HG02798 (cell line): ENCODE measurements at regions not wholly inside any gene's neighbourhood (a gene's known extent, or its start where the extent isn't known, plus 50 kb on each side); places are given as distances from the start of the nearest gene placed in this dataset.
A peak's percentile ranks its signal among the peaks of the same experiment; 100 is the strongest.
"Not testable (repeated sequence)": the region's sequence is repeated elsewhere in the genome, so short reads cannot be mapped to it uniquely, and the experiment has no call there.

Experiments
- ATAC-seq: cut with Tn5 transposase; IDR thresholded peaks from one replicate; pipeline ENCODE4 v1.9.1; 2021; ENCODE audit warnings: mild to moderate bottlenecking; ENCODE audit not compliant: unreplicated experiment, poor library complexity

DNA sequence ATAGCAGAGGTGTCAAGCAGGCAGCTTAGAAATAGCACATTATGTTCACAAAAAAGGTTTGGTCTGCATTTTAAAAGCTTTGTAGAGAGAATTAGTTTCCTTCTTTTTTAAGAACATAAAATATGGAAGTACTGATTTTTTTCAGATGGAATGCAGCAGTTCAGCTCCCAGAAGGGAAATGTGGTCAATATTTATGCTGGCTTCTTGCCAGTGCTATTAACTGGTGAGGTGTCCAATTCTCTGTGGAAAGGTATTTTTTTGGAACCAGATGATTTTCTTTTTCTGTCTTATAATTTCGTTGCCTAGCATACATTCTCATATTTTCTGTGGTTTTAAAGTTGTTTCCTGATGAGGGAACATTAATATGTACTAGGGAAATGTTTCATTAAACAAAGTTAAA, 211.4 kb upstream of the ZNF385D start:
- ATAC-seq: no peak

DNA sequence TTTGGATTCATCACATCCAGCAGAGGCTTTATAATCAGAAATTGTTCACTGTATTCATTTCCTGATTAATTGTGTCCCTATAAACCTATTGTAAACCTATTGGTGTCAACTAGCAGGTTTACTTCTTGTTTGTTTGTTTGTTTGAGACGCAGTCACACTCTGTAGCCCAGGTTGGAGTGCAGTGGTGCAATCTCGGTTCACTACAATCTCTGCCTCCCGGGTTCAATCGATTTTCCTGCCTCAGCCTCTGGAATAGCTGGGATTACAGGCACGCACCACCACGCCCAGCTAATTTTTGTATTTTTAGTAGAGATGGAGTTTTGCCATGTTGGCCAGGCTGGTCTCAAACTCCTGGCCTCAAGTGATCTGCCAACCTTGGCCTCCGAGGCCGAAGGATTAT, 215.4 kb upstream of the ZNF385D start:
- ATAC-seq: not testable (repeated sequence)

DNA sequence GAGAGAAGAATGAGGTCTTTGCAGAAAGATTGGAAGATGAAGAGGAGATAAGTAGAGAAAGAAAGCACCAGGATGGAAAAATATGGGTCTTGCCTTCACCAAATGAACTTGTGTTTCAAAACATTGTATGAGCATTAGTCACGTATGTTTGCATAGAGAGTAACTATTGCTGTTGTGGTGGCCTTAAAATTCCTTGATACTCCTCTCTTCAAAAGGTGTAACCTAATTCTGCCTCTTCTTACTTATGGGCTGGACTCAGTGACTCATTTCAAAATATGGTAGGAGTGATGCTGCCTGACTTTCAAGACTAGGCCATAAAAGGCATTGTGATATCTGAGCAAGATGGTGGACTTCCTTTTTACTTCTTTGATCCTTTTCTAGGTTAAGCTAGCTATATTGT, 228.7 kb upstream of the ZNF385D start:
- no peak for ATAC-seq

DNA sequence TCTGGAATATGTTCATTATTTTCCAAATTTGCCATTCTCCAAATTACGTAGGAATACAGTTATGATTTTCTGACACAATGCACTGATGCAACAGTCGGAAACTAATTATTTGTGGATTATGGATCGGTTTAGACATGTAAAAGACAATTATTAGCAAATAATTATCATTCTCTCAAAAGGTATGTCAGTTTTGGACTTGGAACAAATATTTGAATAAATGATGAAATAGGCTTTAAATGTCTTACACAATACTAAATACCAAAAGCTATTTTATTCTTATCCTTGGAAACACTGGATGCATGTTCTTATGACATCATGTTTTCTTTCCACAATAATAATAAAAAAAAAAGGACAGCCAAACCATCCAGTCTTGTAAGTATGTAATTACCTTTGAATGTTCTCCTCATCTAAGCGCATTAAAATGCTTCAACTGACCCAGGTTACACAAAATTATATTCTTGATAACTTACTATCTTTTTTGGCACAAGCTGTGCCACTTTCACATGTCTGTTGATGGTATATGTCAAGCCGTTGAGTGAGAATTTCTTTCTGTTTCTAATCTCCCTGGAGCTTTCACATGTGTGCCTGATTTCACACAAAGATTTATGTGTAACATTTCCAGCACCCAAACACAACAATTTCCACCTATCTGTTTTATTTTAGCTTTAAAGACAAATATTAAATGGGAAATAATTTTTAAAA, 238.5 kb upstream of the ZNF385D start:
- ATAC-seq: no peak

DNA sequence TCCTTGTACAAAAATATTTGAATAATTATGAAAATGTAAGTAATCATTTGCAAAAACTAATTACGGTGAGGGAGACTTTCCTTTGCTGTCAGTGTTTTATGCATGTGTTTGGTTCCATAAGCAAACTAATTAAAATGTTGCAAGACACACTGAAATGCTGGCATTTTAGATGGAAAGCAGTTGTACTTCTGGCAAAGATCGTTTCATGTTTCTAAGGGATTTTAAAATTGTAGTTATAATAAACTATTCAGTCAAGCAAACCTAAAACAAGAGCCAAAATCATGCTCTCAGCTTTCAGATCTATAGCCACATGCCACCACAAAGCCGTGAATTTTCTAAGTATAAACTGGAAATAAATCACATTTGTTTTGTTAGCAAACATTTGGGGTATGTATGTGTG, 240.1 kb upstream of the ZNF385D start:
- no peak for ATAC-seq

DNA sequence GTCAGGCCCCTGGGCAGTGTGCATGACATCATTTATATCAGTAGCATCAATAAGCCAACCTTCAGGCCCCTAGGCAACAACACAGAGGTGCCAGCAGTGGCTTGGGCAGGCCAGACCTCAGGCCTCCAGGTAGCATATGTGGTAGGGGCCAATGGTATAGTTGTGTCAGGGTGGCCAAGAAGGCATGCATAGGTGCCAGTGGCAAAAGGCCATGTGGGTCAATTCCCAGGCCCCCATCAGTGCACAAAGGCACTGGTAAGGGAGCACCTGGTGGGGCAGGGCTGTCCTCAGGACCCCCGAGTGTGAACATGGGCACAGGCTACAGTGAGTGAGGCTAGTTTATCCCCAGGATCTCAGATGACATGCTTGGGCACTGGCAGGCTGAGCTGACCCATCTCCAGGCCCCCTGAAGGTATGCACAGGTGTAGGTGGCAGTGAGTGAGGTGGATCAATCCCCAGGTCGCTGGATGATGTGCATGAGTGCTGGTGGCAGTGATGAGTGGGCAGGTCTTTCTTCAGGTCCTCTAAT, 244.1 kb upstream of the ZNF385D start:
- no peak for ATAC-seq

DNA sequence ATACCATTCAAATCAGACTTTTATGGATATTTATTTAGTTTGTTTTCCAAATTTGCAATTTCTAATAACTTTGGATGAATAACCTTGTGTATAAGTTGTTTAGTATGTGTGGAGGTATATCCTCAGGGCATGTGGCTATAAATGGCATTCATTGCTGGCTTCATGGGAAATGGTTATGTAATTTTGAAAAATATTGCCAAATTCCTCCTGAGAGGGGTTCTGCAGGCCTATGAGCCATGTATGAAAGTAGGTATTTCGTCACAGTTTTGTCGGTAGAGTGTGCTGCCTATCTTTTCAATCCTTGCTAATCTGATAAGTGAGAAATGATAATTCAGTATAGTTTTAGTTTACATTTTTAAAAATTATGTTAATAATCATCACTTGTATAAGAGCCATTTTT, 256.4 kb upstream of the ZNF385D start:
- no peak for ATAC-seq

DNA sequence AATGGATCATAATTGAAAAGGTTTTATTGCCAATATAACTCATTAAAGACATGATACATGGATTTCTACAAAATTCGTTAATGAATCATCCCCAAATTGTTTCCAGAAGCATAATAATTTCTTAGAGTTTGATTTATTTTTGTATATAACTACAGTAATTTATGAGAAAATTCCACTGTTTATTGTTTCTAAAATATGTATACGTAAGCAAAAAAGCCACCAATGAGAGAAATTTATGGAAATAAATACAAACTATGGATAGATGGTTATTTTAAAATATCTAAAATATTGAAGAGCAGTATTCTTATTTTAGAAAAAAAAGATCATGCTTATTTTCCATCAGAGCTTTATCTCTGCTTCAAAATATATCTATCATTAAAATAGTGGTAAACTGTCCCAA, 260.0 kb upstream of the ZNF385D start:
- no peak for ATAC-seq

DNA sequence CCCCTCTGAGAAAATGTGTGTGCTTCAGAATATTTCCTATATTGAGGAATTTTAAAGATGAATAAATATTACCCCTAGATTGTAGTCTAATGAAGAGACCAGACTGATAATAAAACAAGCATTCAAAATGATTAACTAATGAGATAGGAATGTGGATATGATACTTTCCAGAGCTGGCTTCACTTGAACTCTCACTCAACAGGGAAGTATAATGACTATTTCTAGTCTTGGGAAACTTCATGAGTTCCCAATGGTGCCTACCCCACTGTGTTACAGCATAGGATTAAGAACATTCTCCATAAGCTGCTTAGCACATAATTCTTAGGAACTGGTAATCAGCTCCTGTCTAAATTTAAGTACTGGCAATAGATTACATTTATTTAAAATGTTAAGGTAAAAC, 261.5 kb upstream of the ZNF385D start:
- ATAC-seq: no peak

DNA sequence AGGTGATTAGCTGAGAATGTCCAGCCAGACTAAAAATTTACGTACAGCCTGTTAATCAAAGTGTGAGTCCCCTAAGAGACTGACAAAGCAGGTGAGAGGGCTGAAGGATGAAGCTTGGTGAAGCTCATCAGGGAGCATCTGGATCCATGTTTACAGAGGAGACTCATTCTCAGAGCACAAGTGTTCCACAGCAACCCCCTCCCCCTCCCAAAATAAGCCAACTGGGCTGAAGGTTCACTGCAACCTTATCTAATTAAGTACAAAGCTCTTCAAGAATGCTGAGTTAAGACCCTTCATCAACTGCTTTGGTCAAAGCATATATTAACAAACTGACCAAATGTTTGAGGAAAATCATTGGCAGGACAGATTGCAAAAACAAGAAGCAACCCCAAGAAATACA, 262.6 kb upstream of the ZNF385D start:
- no peak for ATAC-seq

DNA sequence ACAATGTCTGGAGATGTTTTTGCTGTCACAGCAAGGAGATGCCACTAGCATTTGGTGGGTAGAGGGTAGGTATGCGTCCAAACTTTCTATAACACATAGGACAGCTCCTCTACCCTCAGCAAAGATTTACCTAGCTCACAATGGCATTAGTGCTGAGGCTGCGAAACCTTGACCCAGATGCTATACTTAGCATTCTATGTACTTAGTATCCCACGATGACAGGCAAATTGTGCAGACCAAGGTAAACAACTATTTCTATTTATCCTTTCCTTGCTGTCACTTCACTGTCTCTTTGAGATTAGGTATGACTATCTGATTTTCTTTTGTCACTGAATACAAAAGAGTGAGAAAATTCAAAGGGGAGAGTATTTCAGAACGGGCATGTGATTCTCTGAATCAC, 265.2 kb upstream of the ZNF385D start:
- no peak for ATAC-seq

DNA sequence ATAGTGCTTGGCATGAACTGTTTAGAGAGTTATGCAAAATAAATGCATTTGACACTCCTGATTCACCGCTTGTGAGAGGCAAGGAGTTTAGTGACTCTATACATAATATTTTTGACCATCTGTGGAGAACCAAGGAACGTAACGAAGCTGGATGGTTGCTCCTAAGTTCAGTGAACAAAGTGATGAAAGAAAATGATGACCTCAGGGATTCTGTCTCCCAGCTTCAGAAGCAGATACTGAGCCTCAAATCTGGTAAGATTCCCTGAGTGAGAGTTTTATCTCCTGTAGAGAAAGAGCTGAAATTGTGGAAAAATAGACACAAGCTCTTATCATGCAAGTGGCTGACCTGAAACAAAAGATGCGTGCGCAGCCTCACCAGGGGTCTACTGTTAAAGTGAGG, 273.6 kb upstream of the ZNF385D start:
- ATAC-seq: not testable (repeated sequence)

DNA sequence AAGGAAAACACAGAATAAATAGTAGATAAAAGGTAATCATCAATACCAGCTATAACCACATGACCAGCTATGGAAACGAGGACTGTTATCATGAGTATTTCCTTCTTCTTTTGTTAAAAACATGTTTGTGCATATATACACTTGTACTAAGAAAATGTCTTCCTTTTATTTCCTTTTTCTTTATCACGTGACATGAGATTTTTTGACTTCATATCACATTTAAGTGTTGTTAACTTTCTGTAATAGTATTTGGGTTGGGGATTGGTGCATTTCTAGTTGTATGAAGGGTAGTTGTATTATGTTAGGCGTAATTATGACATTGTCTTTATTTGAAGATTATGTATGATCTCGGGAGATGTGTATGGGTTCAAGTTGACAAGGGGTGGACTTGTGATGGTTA, 278.5 kb upstream of the ZNF385D start:
- ATAC-seq: no peak

DNA sequence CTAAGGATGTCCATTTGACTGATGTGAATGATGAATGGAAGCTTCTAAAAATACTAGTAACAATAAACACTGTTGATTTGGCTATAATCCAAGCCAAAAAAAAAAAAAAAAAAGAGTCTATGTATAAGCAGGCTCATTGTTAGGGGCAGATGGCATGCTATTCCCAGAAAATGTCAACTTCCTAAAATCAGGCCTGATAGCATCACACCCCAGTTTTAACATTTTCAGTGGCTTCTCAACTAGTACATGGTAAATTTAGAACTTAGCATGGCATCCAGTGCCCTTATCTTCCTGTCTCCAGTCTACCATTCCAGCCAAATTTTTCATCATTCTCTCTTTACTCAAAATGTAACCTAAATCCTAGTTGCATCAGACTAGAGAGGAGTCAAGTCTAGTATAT, 288.2 kb upstream of the ZNF385D start:
- ATAC-seq: no peak

DNA sequence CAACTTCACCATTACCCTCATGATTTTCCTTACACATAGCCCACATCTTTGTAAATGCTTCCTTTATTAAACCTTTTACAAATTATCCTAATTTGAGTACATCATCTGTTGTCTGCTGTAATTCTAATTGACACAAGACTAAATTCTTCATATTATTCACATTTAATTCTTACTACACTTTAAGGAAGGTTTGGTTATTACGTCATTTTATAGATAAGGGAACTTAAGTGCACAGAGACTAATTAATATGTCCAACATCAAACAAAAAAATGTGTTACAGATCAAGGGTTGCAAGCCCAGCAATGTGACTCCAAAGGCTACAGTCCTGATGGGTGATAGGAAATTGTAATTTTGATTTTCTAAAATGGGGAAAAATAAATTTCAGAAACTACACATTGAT, 289.1 kb upstream of the ZNF385D start:
- no peak for ATAC-seq

DNA sequence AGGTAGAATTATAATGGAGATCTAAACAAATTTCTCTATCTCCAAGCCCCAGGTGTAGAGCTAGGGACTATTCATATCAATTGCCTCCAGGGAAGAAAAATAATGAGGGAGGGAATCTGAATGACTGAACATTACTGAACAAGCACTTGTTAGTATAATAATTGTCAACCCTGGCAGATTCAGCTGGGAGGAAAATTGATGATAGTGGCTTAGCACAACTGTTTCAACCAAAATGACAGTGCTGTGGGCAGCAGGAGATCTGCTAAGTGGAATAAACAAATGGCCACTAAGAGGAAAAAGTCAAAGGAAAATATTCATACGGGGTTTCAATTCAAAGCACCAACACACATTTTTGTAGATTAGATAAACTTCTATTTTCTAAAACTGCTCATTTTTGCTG, 294.9 kb upstream of the ZNF385D start:
- no peak for ATAC-seq

DNA sequence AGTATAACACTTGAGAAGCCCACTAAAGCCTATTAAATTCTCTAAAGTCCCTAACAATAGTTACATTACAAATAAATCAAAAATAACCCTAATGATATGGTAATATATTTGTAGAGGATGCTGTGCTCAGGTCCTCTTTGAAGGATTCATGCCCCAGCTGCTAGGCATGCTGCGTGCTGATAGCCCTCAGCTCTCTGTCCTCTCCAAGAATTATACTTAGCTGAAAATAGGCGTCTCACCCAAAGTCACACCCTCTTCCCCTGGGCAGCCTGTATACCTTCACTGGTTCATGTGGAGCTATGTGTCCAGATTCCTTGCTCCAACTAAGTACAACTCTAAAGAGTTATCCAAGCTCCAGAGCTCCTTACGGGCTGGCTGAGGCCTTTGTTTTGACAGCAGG, 312.5 kb upstream of the ZNF385D start:
- no peak for ATAC-seq

DNA sequence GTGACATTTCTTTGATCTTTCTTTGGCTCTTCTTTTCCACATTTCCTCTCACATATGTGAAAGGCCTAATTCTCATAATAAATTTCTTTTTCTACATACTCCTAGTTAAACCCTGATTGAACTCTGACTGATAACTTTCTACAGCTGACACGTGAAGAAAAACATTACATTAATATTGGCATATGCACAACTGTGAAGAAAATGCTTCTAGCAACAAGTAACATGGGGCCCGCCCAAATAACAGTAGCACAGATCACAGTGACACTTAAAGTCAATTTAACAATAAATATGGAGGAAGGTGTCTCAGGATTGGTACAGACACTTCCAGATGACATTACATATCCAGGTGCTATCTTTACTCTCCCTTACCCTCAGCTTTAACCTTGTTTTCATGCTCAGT, 317.6 kb upstream of the ZNF385D start:
- no peak for ATAC-seq

DNA sequence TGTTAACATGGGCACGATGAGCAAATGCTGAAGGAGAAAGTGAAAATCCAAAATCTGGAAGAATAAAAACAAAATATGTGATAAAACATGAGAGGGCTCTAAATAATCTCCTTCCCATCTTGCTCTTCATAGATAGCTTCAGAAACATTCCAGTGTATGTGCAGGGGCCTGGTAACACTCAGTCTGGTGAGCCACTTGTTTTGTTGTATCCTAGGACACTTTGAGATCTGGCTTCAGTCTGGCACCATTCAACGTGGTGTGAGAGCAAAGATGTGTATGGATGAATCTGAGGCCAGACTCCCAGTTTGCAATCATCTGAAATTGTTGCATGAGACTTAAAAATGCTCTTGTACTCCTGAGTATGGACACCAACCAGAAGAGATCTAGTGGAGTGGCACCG, 337.2 kb upstream of the ZNF385D start:
- ATAC-seq: no peak

DNA sequence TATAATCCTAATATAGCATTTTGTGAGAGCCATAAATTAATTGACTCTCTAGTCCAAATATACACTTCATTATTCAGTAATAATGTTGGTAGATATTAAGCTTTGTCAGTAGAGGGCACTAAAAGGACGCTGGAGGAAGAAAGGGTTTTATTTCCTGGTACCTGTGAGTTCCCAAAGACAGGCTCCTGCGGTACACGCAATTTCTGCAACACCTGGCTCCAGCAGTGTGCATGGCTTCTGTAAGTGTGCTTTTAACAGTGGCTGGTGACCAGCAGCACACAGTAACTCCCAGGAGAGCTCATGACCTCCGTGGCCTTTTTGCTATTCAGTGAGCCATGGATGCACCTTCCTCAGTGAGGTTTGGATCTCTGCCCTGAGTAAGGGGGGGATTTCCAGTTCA, 338.3 kb upstream of the ZNF385D start:
- ATAC-seq: peak; percentile 85

DNA sequence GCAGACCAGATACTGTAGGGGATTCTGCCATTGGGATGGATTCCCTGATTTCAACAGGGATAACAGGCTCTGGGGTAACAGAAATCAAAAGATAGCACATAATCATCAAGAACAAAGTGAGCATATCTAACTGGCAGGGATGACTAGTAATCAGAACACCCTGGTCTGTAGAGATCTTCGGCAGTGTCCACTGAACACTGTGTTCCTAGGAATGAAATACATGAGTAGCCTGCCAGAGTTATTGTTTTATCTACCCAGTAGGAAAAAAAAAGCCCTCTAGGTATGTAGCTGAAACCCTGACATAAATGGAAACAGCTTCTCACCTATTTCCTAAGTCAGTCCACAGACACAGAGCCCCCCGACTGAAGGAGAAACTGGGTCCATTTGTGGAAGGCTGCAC, 340.3 kb upstream of the ZNF385D start:
- ATAC-seq: no peak

DNA sequence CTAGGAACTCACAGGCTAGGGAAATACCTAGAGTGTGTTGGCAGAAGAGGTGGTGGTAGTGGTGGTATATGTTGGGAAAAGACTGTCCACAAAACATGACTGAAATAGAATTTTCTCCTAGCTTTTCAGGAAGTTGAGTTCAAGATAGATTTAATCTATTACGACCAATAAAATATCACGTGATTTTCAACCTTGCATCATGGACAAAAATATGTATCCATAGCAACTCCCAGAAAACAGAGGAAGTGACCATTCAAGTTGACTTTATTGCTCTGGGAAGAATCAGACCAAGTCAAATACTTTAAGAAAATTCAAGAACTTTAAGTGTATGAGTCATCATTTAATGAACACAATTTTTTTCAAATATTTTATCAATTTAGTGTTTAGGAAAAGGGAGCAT, 347.0 kb upstream of the ZNF385D start:
- ATAC-seq: no peak

DNA sequence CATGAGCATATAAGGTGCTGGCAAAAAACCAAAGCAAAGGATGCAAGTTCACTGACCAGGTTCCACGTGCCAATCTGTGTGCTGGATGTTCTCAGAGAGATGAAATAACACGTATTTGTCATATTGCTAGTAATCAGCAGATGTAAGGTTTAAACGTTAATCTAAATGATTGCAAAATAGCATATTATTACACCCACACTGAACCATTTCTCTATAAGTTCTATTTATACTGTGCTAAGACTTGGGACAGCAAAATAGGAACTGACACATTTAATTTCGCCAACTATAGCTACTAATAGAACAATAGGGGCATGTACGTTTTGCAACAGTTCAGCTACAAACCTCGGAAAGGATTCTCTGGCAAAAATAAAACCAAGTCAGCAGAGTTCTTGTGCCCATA, 350.3 kb upstream of the ZNF385D start:
- no peak for ATAC-seq
